Fibroblast of villous mesenchyme (primary cell): ENCODE measurements at regions not wholly inside any gene's neighbourhood (a gene's known extent, or its start where the extent isn't known, plus 50 kb on each side); places are given as distances from the start of the nearest gene placed in this dataset. TPM values are rescaled to one million over a fixed set of nuclear protein-coding genes. Genes with fewer than 3 reads are reported as not detected.

ENCODE experiments used
- small RNA-seq: library from RNA; depleted of rRNA; stranded (forward); fragments of <200 nt; gene quantifications from one replicate; pipeline ENCODE3, GENCODE V24; 2012

Small RNAs in the stretch of these regions (small RNA-seq; reads per million reads assigned to genes)
- gene MIR1268A = not detected
